HG02885 (cell line): ENCODE measurements at regions not wholly inside any gene's neighbourhood (a gene's known extent, or its start where the extent isn't known, plus 50 kb on each side); places are given as distances from the start of the nearest gene placed in this dataset.
A peak's percentile ranks its signal among the peaks of the same experiment; 100 is the strongest.

Source experiments
- ATAC-seq: cut with Tn5 transposase; IDR thresholded peaks from one replicate; pipeline ENCODE4 v1.9.1; 2021; ENCODE audit warnings: mild to moderate bottlenecking; ENCODE audit not compliant: unreplicated experiment, poor library complexity

- ATAC-seq: peak; percentile 96
These were observed 155.8 kb upstream of the IRX4 start for GRCh38 chr5:2038321-2039179.

- no peak for ATAC-seq
These were observed 154.2 kb upstream of the IRX4 start for GRCh38 chr5:2036885-2037284.

DNA sequence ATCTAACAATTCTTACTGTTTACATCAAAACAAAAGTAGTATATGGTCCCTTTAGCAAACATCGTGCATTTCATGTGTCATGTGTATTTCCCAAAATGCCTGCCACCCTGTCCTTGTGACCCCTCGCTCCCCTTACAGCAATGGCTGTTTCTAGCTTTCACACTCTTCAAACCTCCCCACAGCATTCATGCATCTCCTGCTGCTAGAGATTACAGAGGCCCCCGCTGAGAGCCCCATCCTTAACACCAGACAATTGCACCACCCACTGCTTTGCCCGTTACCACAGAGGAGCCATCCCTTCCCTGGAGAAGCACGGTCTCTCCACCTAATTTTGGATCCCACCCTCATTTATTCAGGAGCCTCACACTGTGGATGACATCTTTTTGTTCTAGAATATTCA lies 149.7 kb upstream of the IRX4 start:
- no peak for ATAC-seq

GRCh38 chr5:2031581-2031980 lies 148.9 kb upstream of the IRX4 start:
- no peak for ATAC-seq

DNA sequence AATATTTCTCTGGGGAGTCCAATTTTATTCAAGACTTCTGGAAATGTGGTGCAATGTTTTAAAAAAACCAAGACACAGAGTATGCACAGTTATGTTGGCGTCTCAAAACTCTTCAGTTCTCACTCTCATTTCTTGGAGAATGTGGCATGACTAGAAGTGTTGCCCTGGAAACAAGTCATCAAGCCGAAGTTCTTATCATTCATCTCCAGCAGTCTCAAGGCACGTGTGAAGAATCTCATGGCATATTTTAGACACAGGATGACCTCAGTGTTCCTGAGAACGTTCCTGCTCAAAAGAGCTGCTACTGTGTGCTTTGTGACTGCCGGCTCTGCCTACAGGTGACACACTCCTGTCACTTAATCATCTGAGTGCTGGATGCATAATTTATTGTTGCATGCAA lies 147.4 kb upstream of the IRX4 start:
- ATAC-seq: no peak

DNA sequence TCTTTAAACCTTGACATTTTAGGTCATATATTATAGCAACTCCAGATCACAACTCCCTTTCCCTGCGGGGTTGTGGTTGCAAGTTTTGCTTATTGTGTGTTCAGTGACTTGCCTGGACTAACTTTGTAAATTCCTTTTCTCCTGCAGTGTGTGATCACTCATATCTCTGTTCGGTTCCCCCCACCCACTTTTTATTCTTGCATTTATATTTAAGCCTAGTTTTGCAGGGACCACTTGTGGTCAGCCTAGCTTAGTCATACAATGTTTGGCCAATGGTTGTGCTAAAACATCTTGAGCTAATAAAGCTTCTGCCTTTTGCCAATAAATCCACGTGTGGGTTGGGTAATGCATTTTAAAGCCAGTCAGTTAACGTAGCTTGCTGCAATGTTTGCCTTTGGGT lies 146.5 kb upstream of the IRX4 start:
- ATAC-seq: no peak

GRCh38 chr5:2027790-2028189 lies 145.1 kb upstream of the IRX4 start:
- no peak for ATAC-seq

DNA sequence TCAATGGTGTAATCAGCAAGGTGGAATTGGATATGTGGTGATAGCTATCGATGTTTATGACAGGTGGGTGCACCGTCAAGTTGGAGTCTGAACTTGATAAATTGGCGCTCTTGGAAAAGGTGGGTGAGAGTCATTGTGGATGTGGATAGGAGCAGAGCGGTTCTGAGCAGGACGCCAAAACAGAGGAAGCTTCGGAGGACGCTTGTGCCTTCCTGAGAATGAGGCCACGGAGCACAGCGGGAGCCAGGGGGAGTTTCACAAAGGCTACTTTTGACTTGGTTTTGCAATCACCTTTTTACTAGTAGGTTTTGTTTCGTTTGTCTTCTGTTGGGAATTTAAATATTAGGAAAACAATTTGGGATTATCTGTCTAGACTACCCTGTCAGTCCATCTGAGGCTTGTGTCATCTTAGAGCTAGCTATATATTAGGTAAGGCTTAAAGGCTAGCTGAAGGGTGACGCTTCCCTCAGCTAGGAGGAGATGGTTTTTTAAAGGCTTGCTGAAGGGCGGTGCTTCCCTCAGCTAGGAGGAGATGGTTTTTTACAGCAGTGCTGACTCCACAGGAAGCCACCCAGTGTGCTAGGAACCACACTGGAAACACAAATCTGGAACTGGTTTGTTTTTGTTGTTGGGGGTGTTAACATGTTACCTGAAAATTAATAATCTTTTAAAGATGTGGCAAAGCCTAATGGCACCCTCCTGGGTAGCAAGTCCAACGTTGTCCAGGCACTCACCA lies 142.4 kb upstream of the IRX4 start:
- no peak for ATAC-seq

GRCh38 chr5:2023196-2023595 lies 140.5 kb upstream of the IRX4 start:
- no peak for ATAC-seq

- no peak for ATAC-seq
These were observed 139.7 kb upstream of the IRX4 start for GRCh38 chr5:2022436-2022835.

DNA sequence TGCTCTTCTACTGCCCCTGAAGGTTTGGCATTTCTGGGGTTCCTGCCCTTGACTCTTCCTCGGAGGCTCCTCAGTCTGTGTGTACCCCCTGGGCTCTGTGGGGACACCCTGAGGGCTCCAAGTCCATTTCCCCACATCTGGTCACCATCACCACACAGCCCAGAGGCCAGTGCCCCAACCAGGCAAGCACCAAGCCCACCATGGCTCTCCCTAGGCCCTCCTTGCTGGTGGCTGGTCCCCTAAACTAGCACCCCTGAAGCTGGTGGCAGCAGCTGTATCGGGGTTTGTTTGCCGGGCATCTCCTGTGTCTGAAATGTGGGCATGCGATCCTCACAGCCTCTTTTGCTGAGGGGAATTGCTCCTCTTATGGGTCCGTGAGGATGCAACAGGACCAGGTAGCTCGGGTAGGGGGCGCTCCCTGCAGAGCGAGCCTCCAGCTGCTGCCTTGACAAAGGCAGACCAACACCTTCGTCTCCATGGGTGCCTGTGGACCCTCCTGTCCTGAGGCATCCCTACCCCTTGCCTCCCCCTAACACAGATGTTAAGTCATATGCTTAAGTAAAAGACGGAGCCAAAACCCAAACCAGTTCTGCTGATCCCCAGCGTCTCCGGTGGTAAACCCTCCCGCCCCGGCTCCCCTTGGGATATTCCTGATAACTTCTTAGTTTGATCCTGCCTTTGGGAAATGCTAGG lies 138.9 kb upstream of the IRX4 start:
- ATAC-seq: no peak

GRCh38 chr5:2020730-2021129 lies 138.0 kb upstream of the IRX4 start:
- no peak for ATAC-seq

DNA sequence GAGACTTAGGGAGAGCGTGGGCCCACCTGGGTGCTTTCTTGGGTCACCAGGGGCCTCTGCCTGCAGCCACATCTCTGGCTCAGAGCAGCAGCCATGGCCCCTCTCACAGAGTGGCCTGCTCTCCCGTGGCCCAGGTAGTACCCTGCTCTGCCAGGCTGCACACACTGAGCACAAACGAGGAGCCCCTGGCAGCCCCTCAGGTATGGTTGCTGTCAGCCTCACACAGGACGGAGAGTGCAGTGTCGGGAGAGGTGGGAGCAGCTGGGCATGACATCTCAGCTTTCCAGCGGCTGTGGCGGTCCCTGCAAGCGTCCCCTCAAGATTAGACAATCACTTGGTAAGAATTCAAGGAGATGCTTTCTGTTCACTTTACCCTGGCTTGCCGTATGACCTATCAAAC lies 137.0 kb upstream of the IRX4 start:
- no peak for ATAC-seq

- ATAC-seq: no peak
These were observed 135.6 kb upstream of the IRX4 start for GRCh38 chr5:2018390-2018724.

DNA sequence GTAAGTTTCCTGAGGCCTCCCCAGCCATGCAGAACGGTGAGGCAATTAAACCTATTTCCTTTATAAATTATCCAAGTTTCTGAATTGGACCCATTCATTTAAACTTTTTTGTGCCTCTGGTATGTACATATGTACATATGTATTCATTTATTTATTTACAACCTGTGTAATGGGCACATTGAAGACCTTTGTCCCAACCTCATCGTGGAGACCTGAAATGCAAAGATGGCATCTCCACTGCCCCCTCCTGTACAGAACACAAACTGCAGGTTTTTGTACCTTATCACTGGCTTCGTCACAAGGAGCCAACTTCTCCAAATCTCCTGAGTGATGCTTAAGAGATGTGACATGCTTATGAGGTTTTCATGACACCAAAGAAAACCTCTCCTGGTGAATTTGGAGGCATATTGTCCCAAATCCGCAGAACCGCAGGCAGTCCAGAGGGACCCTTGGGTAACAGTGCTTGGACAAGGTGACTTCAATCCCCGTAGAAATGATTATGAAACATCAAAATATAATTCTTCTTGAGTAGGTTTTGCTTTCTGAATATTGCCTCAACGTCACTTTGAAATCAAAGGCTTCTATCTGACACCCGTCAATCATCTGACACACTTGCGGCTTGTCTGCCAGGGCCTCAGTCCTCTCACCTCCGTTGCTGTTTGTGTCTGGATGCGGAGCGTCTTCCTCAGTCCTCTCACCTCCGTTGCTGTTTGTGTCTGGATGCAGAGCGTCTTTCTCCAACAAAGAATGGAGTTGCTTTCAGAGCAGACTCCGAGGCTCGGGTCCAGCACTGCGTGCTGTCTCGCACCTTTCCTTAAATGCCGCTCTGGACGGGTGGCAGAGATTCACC lies 135.0 kb upstream of the IRX4 start:
- ATAC-seq: no peak

DNA sequence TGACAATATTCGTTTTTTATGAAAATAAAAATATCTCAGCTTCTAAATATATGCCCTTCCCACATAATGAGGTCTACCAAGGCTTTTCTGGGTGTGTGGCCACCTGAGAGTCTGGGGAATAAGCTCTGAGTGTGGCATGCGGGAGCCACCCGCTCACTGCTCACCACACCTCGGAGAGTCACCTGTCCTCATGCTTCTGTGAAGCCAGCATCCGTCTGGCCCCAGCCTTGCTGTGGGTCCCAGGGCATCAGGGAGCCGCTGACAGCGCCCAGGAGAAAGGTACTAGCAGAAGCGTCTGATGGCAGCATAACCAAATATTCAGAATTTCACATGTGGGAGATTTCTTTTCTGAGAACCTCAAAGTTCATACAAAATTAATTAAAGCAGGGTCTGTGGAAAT lies 133.2 kb upstream of the IRX4 start:
- no peak for ATAC-seq

DNA sequence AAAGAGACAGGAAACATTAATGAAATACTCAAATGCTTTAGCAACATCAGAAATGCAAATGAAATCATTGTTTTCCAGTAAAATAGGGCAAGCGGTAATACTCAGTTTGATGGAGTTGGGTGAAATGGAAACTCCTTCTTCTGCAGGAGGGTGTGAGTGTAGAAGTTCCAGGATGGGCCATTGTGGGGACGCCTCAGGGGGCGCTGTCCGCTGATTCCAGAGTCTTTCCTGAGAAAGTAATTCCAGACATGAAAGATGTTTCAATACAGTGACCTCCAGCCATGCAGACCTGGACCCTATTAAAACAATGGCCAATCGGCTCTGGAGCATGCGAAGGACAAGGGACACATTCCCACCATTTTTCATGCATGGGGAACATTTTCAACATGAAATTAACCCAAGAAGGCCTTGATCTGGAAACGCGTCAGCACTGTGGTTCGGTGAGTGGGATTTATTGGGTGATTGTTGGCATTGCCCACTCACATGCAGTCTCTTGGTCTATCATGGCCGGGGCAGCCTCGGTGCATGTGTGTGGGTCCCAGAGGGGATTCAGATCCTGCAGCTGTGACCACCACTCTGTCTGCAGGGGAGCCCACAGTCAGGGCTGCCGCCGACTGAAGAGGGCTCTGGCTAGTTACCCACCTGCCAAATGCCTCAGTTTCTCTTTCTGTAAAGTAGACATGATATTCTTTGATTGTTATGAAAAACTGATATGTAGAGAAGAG lies 132.6 kb upstream of the IRX4 start:
- ATAC-seq: no peak

DNA sequence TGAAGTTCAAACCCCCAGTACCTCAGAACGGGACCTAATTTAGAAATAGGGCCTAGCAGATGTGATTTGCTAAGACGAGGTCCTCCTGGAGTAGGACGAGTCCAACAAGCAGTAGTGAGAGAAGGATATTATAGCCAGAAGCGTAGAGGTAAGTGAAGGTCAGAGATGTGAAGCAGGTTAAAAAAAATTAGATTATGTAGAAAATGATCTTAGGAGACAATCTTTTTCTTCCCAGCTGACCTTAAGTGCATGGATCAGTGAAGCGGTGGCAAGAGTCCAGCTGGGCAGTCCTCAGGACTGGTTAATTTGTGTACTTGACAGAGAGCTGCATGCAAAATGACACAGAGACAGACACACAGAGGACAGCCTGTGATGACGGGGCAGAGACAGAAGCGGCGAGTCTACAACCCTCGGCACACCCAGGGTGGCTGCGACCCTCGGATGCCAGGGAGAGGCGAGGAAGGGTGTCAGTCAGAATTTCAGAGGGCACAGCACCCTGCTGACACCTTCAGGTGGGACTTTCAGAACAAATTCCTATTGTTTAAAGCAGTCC lies 131.4 kb upstream of the IRX4 start:
- ATAC-seq: no peak

- no peak for ATAC-seq
These were observed 130.8 kb upstream of the IRX4 start for GRCh38 chr5:2013301-2014057.
